Liver (tissue), 7 donors: ENCODE measurements at regions not wholly inside any gene's neighbourhood (a gene's known extent, or its start where the extent isn't known, plus 50 kb on each side); places are given as distances from the start of the nearest gene placed in this dataset.

ENCODE experiments used
- DNase-seq: peaks from one replicate; pipeline ENCODE4 v3.0.0-alpha.2; 2017; ENCODE audit warnings: low spot score
- H3K27ac ChIP-seq, 2 donors: one replicate each; pipeline ENCODE4 v1.7.0; 2013; ENCODE audit warnings: inconsistent platforms in 2 of 2, low read length in 2 of 2, control low read depth in 1 of 2, low read depth in 1 of 2, mild to moderate bottlenecking in 1 of 2
- H3K27me3 ChIP-seq, 4 donors: one replicate each; pipeline versions ENCODE4 v1.6.1 to v1.7.0; 2013; ENCODE audit warnings: low read length in 3 of 4, inconsistent platforms in 1 of 4, mild to moderate bottlenecking in 1 of 4, moderate library complexity in 1 of 4; ENCODE audit not compliant: control insufficient read depth in 4 of 4, insufficient read depth in 4 of 4
- H3K36me3 ChIP-seq, 4 donors: one replicate each; pipeline versions ENCODE4 v1.6.1 to v1.7.0; 2013; ENCODE audit warnings: low read length in 3 of 4, mild to moderate bottlenecking in 3 of 4, low read depth in 1 of 4, moderate library complexity in 1 of 4; ENCODE audit not compliant: control insufficient read depth in 4 of 4, insufficient read depth in 3 of 4
- H3K4me1 ChIP-seq, 4 donors: one replicate each; pipeline versions ENCODE4 v1.6.1 to v1.7.0; 2013; ENCODE audit warnings: low read length in 3 of 4, mild to moderate bottlenecking in 3 of 4, moderate library complexity in 1 of 4; ENCODE audit not compliant: control insufficient read depth in 4 of 4, insufficient read depth in 4 of 4
- H3K4me3 ChIP-seq, 3 donors: one replicate each; pipeline versions ENCODE4 v1.6.1 to v1.7.0; 2013; ENCODE audit warnings: low read length in 3 of 3, control low read depth in 1 of 3, low read depth in 1 of 3, mild to moderate bottlenecking in 1 of 3
- H3K9ac ChIP-seq, 2 donors: one replicate each; pipeline ENCODE4 v1.7.0; 2013; ENCODE audit warnings: low read length in 2 of 2, mild to moderate bottlenecking in 2 of 2, moderate library complexity in 2 of 2, control low read depth in 1 of 2, low read depth in 1 of 2
- H3K9me3 ChIP-seq, 4 donors: one replicate each; pipeline versions ENCODE4 v1.6.1 to v1.7.0; 2013; ENCODE audit warnings: low read length in 3 of 4; ENCODE audit not compliant: control insufficient read depth in 4 of 4
- EGR1 ChIP-seq, 2 donors: IDR thresholded peaks; 2 replicates each; pipeline ENCODE4 v1.6.1; 2016 to 2018; ENCODE audit warnings: antibody characterized with exemption in 2 of 2, low read depth in 2 of 2
- FOXA1 ChIP-seq: IDR thresholded peaks from 2 replicates; pipeline ENCODE4 v1.6.1; 2016; ENCODE audit warnings: antibody characterized with exemption
- FOXA2 ChIP-seq: IDR thresholded peaks from 2 replicates; pipeline ENCODE4 v1.6.1; 2016; ENCODE audit warnings: antibody characterized with exemption
- GABPA ChIP-seq, 2 donors: IDR thresholded peaks in 1 of 2; conservative IDR thresholded peaks in 1 of 2; 2 replicates each; pipeline ENCODE4 v1.6.1; 2016; ENCODE audit warnings: antibody characterized with exemption in 2 of 2, mild to moderate bottlenecking in 1 of 2, moderate library complexity in 1 of 2
- HNF4A ChIP-seq, 2 donors: conservative IDR thresholded peaks; 2 replicates each; pipeline ENCODE4 v1.6.1; 2016; ENCODE audit warnings: antibody characterized with exemption in 2 of 2, mild to moderate bottlenecking in 2 of 2
- HNF4G ChIP-seq: IDR thresholded peaks from 2 replicates; pipeline ENCODE4 v1.6.1; 2016; ENCODE audit warnings: antibody characterized with exemption
- JUND ChIP-seq, 2 donors: IDR thresholded peaks; 2 replicates each; pipeline ENCODE4 v1.6.1; 2016; ENCODE audit warnings: antibody characterized with exemption in 2 of 2
- MAX ChIP-seq: IDR thresholded peaks from 2 replicates; pipeline ENCODE4 v1.6.1; 2016; ENCODE audit warnings: antibody characterized with exemption
- NR2F2 ChIP-seq: IDR thresholded peaks from 2 replicates; pipeline ENCODE4 v1.6.1; 2016; ENCODE audit warnings: antibody characterized with exemption
- RAD21 ChIP-seq, 2 donors: IDR thresholded peaks; 2 replicates each; pipeline ENCODE4 v1.6.1; 2016; ENCODE audit warnings: antibody characterized with exemption in 2 of 2, mild to moderate bottlenecking in 2 of 2
- REST ChIP-seq: IDR thresholded peaks from 2 replicates; pipeline ENCODE4 v1.6.1; 2016; ENCODE audit warnings: antibody characterized with exemption, mild to moderate bottlenecking
- RXRA ChIP-seq, 2 donors: IDR thresholded peaks; 2 replicates each; pipeline ENCODE4 v1.6.1; 2017 to 2018; ENCODE audit warnings: antibody characterized with exemption in 2 of 2, mild to moderate bottlenecking in 1 of 2
- SP1 ChIP-seq: IDR thresholded peaks from 2 replicates; pipeline ENCODE4 v1.6.1; 2018; ENCODE audit warnings: antibody characterized with exemption, mild to moderate bottlenecking
- TAF1 ChIP-seq: conservative IDR thresholded peaks from 2 replicates; pipeline ENCODE4 v1.6.1; 2016; ENCODE audit warnings: antibody characterized with exemption, mild to moderate bottlenecking
- YY1 ChIP-seq: IDR thresholded peaks from 2 replicates; pipeline ENCODE4 v1.6.1; 2016; ENCODE audit warnings: antibody characterized with exemption, mild to moderate bottlenecking
- WGBS: extraction: QIAGEN DNeasy Blood & Tissue Kit; methylation state at CpG from one replicate; pipeline ENCODE4 v1.1.7; 2013; 5-methylcytosine and 5-hydroxymethylcytosine counted together
- TF ChIP-seq, protein P1 (sequence below): IDR thresholded peaks from 2 replicates; pipeline ENCODE4 v1.6.1; 2016; ENCODE audit warnings: antibody characterized with exemption
- TF ChIP-seq, protein P2 (sequence below): IDR thresholded peaks from 2 replicates; pipeline ENCODE4 v1.6.1; 2016; ENCODE audit warnings: antibody characterized with exemption
- donor health status: healthy.
- donor health status: healthy.
- donor health status: healthy.
- donor health status: healthy.

DNA sequence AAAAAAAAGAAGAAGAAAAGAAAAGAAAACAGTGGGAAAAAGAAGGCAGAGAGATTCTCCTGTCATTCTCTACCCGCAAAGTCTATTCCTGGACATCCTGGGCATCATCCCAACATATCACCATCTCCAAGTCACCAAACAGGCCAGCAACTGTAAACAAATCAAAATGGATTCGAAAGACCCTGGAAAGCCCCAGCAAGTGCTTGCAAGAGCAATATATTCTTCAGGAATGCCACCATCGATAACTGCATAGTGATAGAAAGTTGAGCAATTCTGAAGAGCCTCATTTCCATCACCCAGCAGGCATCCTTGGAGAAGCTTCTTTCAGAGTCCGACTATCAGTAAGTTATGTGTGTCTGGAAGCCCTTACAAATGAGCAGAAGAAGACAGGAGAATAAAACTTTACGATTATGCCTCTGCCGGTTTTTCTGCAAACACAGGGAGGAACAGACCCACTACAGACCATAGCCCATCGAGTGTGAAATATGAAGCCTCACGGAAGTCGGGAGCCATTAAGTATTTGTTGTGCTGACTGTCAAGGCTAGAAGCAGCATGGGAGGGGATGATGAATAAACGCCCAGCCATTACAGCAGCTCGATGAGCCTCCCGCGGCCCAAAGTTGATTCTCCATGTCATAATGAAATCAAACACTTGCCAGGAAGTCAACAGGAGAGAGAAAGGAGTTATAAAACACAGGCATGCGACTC is 64.5 kb upstream of the SEC14L1 start:
- no peak for DNase-seq
- Histone ChIP-seq H3K9me3 (no peaks in the 10 kb centered on the region), H3K4me3 (no peak overlapping the region), H3K27ac (no peak overlapping the region), H3K27me3 (no peaks in the 10 kb centered on the region), H3K36me3 (no peaks in the 10 kb centered on the region), H3K4me1 (no peaks in the 10 kb centered on the region), H3K9ac (no peak overlapping the region)
- TF ChIP-seq YY1 (no peak), NR2F2 (no peak), MAX (no peak), FOXA2 (no peak), RAD21 (IDR thresholded peaks at IDR 0.05) (no peak), JUND (IDR thresholded peaks at IDR 0.05) (no peak)
- TF ChIP-seq, protein P1, sequence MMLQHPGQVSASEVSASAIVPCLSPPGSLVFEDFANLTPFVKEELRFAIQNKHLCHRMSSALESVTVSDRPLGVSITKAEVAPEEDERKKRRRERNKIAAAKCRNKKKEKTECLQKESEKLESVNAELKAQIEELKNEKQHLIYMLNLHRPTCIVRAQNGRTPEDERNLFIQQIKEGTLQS = no peak
- 47% methylated on average over 14 of the region's 14 CpGs for WGBS

- H3K4me1 ChIP-seq = peaks cover 2 to 11% (median 9%) of the 10 kb centered on the region in 4 donors
- H3K9me3 ChIP-seq = no peaks in the 10 kb centered on the region
- no peak overlapping the region for H3K27ac ChIP-seq
- no peak overlapping the region for H3K4me3 ChIP-seq
- 74% methylated on average over 5 of the region's 5 CpGs for WGBS
- peaks cover 0 to 3% (median 0%) of the 10 kb centered on the region in 4 donors for H3K27me3 ChIP-seq
- TF ChIP-seq TAF1 (no peak), HNF4A (conservative IDR thresholded peaks at IDR 0.05) (no peak), RXRA (IDR thresholded peaks at IDR 0.05) (no peak), RAD21 (IDR thresholded peaks at IDR 0.05) (no peak), MAX (no peak), SP1 (no peak), EGR1 (IDR thresholded peaks at IDR 0.05; ENCODE audit: low read depth in 2 of 2) (no peak), GABPA (IDR thresholded peaks at IDR 0.05 in 1 of 2, conservative IDR thresholded peaks at IDR 0.05 in 1 of 2) (no peak), HNF4G (no peak), YY1 (no peak), JUND (IDR thresholded peaks at IDR 0.05) (no peak), FOXA2 (no peak), FOXA1 (no peak), REST (no peak)
- TF ChIP-seq, protein P2, sequence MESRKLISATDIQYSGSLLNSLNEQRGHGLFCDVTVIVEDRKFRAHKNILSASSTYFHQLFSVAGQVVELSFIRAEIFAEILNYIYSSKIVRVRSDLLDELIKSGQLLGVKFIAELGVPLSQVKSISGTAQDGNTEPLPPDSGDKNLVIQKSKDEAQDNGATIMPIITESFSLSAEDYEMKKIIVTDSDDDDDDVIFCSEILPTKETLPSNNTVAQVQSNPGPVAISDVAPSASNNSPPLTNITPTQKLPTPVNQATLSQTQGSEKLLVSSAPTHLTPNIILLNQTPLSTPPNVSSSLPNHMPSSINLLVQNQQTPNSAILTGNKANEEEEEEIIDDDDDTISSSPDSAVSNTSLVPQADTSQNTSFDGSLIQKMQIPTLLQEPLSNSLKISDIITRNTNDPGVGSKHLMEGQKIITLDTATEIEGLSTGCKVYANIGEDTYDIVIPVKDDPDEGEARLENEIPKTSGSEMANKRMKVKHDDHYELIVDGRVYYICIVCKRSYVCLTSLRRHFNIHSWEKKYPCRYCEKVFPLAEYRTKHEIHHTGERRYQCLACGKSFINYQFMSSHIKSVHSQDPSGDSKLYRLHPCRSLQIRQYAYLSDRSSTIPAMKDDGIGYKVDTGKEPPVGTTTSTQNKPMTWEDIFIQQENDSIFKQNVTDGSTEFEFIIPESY = no peak
- DNase-seq = no peak
- H3K36me3 ChIP-seq = no peaks in the 10 kb centered on the region
- no peak overlapping the region for H3K9ac ChIP-seq
These were observed 57.2 kb upstream of the SEC14L1 start for GRCh38 chr17:77083531-77083930.
